EL (cell line): ENCODE measurements at regions not wholly inside any gene's neighbourhood (a gene's known extent, or its start where the extent isn't known, plus 50 kb on each side); places are given as distances from the start of the nearest gene placed in this dataset.
"Not testable (repeated sequence)": the region's sequence is repeated elsewhere in the genome, so short reads cannot be mapped to it uniquely, and the experiment has no call there.

ENCODE experiments used
- DNase-seq: peaks from one replicate; pipeline ENCODE4 v3.0.0-alpha.2; 2016

GRCh38 chr6:19562468-19562867 is 274.7 kb upstream of the ID4 start:
- no peak for DNase-seq

GRCh38 chr6:19569563-19569962 is 267.6 kb upstream of the ID4 start:
- no peak for DNase-seq

GRCh38 chr6:19571176-19571575 is 266.0 kb upstream of the ID4 start:
- no peak for DNase-seq

GRCh38 chr6:19578481-19578880 is 258.7 kb upstream of the ID4 start:
- no peak for DNase-seq

- not testable (repeated sequence) for DNase-seq
Measured at GRCh38 chr6:19584207-19584606, 253.0 kb upstream of the ID4 start.

GRCh38 chr6:19587238-19587942 is 249.8 kb upstream of the ID4 start:
- DNase-seq, result no peak

GRCh38 chr6:19590501-19591131 is 246.6 kb upstream of the ID4 start:
- DNase-seq, result no peak

- DNase-seq, result no peak
Measured at GRCh38 chr6:19597809-19598320, 239.3 kb upstream of the ID4 start.

GRCh38 chr6:19599796-19600464 is 237.2 kb upstream of the ID4 start:
- no peak for DNase-seq

- DNase-seq, result no peak
Measured at GRCh38 chr6:19602434-19603013, 234.6 kb upstream of the ID4 start.

GRCh38 chr6:19603721-19604120 is 233.4 kb upstream of the ID4 start:
- no peak for DNase-seq

- no peak for DNase-seq
Measured at GRCh38 chr6:19605624-19606023, 231.5 kb upstream of the ID4 start.

- no peak for DNase-seq
Measured at GRCh38 chr6:19608546-19608945, 228.6 kb upstream of the ID4 start.

GRCh38 chr6:19609972-19610641 is 227.1 kb upstream of the ID4 start:
- no peak for DNase-seq

GRCh38 chr6:19612672-19613466 is 224.3 kb upstream of the ID4 start:
- not testable (repeated sequence) for DNase-seq

GRCh38 chr6:19613678-19614077 is 223.5 kb upstream of the ID4 start:
- no peak for DNase-seq

- no peak for DNase-seq
Measured at GRCh38 chr6:19616022-19616421, 221.1 kb upstream of the ID4 start.

- DNase-seq, result no peak
Measured at GRCh38 chr6:19632230-19632629, 204.9 kb upstream of the ID4 start.

GRCh38 chr6:19632786-19633185 is 204.4 kb upstream of the ID4 start:
- no peak for DNase-seq

- DNase-seq, result no peak
Measured at GRCh38 chr6:19635728-19636127, 201.4 kb upstream of the ID4 start.

GRCh38 chr6:19637010-19637409 is 200.2 kb upstream of the ID4 start:
- no peak for DNase-seq

GRCh38 chr6:19638931-19639330 is 198.2 kb upstream of the ID4 start:
- no peak for DNase-seq
